HCT116 (cell line): ENCODE measurements at regions not wholly inside any gene's neighbourhood (a gene's known extent, or its start where the extent isn't known, plus 50 kb on each side); places are given as distances from the start of the nearest gene placed in this dataset.

ENCODE experiments used
- ATAC-seq: fragments of 200-7000 bp; cut with Tn5 transposase; 2 replicates; pipeline ENCODE4 v1.9.1; 2020; ENCODE audit warnings: mild to moderate bottlenecking, moderate library complexity
- BruUV-seq: library from RNA; stranded (reverse); fragments of 400-500 nt; replicated peaks from 2 replicates; lab custom pipeline; 2021; lab: Mats Ljungman, UMichigan
- CTCF ChIA-PET: fragments of 300-600 bp; sonication (Branson Sonifier 250); formaldehyde crosslinking; loops from one replicate; lab custom pipeline; 2021; ENCODE audit warnings: antibody characterized with exemption; lab: Charles Lee
- POLR2A ChIA-PET: fragments of 300-600, 350-600 bp; sonication (Branson Sonifier 250); formaldehyde crosslinking; loops from one replicate; lab custom pipeline; 2021; ENCODE audit warnings: antibody characterized with exemption; lab: Charles Lee
- RAD21 ChIA-PET, 2 experiments: fragments of 300-600 bp; sonication (Branson Sonifier 250); formaldehyde crosslinking; loops; one replicate each; lab custom pipeline; 2023; ENCODE audit warnings: low total read pairs in 2 of 2; ENCODE audit not compliant: uncharacterized antibody in 2 of 2, unreplicated experiment in 2 of 2, low non-redundant PET in 1 of 2; lab: Charles Lee
- DNase-seq: peaks from one replicate; pipeline ENCODE4 v3.0.0-alpha.2; 2010; ENCODE audit warnings: low read depth, low spot score
- H2AFZ ChIP-seq: fragments of 200-600 bp; shearing (Covaris generic), sonication (generic); 2 replicates; pipeline ENCODE4 v1.6.1; 2017; ENCODE audit warnings: low read depth, mixed run types, mixed read lengths, antibody characterized with exemption, low read length; ENCODE audit not compliant: poor library complexity, severe bottlenecking
- H3K27ac ChIP-seq: 2 replicates; pipeline ENCODE4 v1.5.1; 2012; ENCODE audit warnings: low read depth, low read length
- H3K27me3 ChIP-seq: fragments of 200-600 bp; sonication (generic); 2 replicates; pipeline ENCODE4 v1.6.1; 2016; ENCODE audit warnings: mixed run types, low read length, mixed read lengths; ENCODE audit not compliant: insufficient read depth
- H3K36me3 ChIP-seq, 2 experiments: fragments of 200-500 bp in 1 of 2; fragments of 200-600 bp in 1 of 2; sonication (Bioruptor generic) in 1 of 2; sonication (generic) in 1 of 2; 2 replicates each; pipeline versions ENCODE4 v1.5.1 to v1.6.1; 2014 to 2016; ENCODE audit warnings: low read length in 2 of 2, inconsistent platforms in 1 of 2, mixed read lengths in 1 of 2, mixed run types in 1 of 2; ENCODE audit not compliant: insufficient read depth in 2 of 2, control insufficient read depth in 1 of 2
- H3K4me1 ChIP-seq, 2 experiments: fragments of 200-600 bp in 1 of 2; sonication (generic) in 1 of 2; 2 replicates each; pipeline versions ENCODE4 v1.5.1 to v1.6.1; 2012 to 2017; ENCODE audit warnings: low read length in 2 of 2, inconsistent platforms in 1 of 2, mild to moderate bottlenecking in 1 of 2, mixed read lengths in 1 of 2, mixed run types in 1 of 2, moderate library complexity in 1 of 2; ENCODE audit not compliant: insufficient read depth in 2 of 2, control insufficient read depth in 1 of 2
- H3K4me2 ChIP-seq: fragments of 200-600 bp; sonication (generic); 2 replicates; pipeline ENCODE4 v1.6.1; 2017; ENCODE audit warnings: mixed run types, low read length, mixed read lengths
- H3K4me3 ChIP-seq, 2 experiments: fragments of 200-600 bp in 1 of 2; sonication (generic) in 1 of 2; replicated peaks in 1 of 2; 2 replicates each; pipeline ENCODE4 v1.5.1; 2011 to 2016; ENCODE audit warnings: low read length in 2 of 2, control low read depth in 1 of 2, low read depth in 1 of 2, mild to moderate bottlenecking in 1 of 2, mixed read lengths in 1 of 2, mixed run types in 1 of 2
- H3K79me2 ChIP-seq: fragments of 200-600 bp; sonication (generic); 2 replicates; pipeline ENCODE4 v1.6.1; 2017; ENCODE audit warnings: mild to moderate bottlenecking, mixed run types, low read length, moderate library complexity, mixed read lengths; ENCODE audit not compliant: insufficient read depth
- H3K9ac ChIP-seq: fragments of 200-600 bp; sonication (generic); 2 replicates; pipeline ENCODE4 v1.6.1; 2016; ENCODE audit warnings: low read length, mixed read lengths
- H3K9me2 ChIP-seq: fragments of 200-600 bp; sonication (generic), shearing (Covaris generic); 2 replicates; pipeline ENCODE4 v1.6.1; 2017; ENCODE audit warnings: mixed run types, mild to moderate bottlenecking, moderate library complexity; ENCODE audit not compliant: insufficient read depth
- H3K9me3 ChIP-seq, 2 experiments: fragments of 200-500 bp in 1 of 2; fragments of 200-600 bp in 1 of 2; sonication (Bioruptor generic) in 1 of 2; sonication (generic) in 1 of 2; 2 replicates each; pipeline ENCODE4 v1.6.1; 2014 to 2017; ENCODE audit warnings: low read length in 2 of 2, mixed read lengths in 2 of 2, inconsistent platforms in 1 of 2, low read depth in 1 of 2, mild to moderate bottlenecking in 1 of 2, mixed run types in 1 of 2, moderate library complexity in 1 of 2; ENCODE audit not compliant: control insufficient read depth in 1 of 2, insufficient read depth in 1 of 2
- H4K20me1 ChIP-seq: fragments of 200-600 bp; sonication (generic), shearing (Covaris generic); 2 replicates; pipeline ENCODE4 v1.6.1; 2017; ENCODE audit warnings: mixed run types, mild to moderate bottlenecking, moderate library complexity; ENCODE audit not compliant: insufficient read depth
- CBX3 ChIP-seq: IDR thresholded peaks from 2 replicates; pipeline ENCODE4 v1.6.1; 2012; ENCODE audit warnings: low read depth
- CEBPB ChIP-seq: IDR thresholded peaks from 2 replicates; pipeline ENCODE4 v1.6.1; 2012; ENCODE audit warnings: low read depth
- ELF1 ChIP-seq: IDR thresholded peaks from 2 replicates; pipeline ENCODE4 v1.6.1; 2012; ENCODE audit warnings: low read depth, borderline replicate concordance
- EZH2phosphoT487 ChIP-seq: fragments of 200-600 bp; IDR thresholded peaks from 2 replicates; pipeline ENCODE4 v1.6.1; 2018; ENCODE audit warnings: antibody characterized with exemption, borderline replicate concordance
- JUND ChIP-seq: IDR thresholded peaks from 2 replicates; pipeline ENCODE4 v1.6.1; 2012
- RAD21 ChIP-seq: IDR thresholded peaks from 2 replicates; pipeline ENCODE4 v1.6.1; 2012; ENCODE audit warnings: low read depth, mild to moderate bottlenecking
- REST ChIP-seq: IDR thresholded peaks from 2 replicates; pipeline ENCODE4 v1.6.1; 2012; ENCODE audit warnings: low read depth
- SIN3A ChIP-seq: IDR thresholded peaks from 2 replicates; pipeline ENCODE4 v1.6.1; 2012; ENCODE audit warnings: low read depth
- YY1 ChIP-seq: IDR thresholded peaks from 2 replicates; pipeline ENCODE4 v1.6.1; 2011; ENCODE audit warnings: low read length, low read depth, moderate library complexity, mild to moderate bottlenecking; ENCODE audit not compliant: insufficient replicate concordance; ENCODE audit errors: extremely low read depth
- ZFX ChIP-seq: fragments of 450-650 bp; IDR thresholded peaks from 2 replicates; pipeline ENCODE4 v1.6.1; 2017
- intact Hi-C: fragments of 100-400 bp; cut with micrococcal nuclease; formaldehyde crosslinking; loops from 2 replicates; pipeline ENCODE4 v1.10.0; 2022

- TF ChIP-seq REST (no peak), ELF1 (no peak), EZH2phosphoT487 (no peak), RAD21 (no peak)
These were observed 132.1 kb downstream of the DYRK2 start (continued) for GRCh38 chr12:67780580-67781084.

DNA sequence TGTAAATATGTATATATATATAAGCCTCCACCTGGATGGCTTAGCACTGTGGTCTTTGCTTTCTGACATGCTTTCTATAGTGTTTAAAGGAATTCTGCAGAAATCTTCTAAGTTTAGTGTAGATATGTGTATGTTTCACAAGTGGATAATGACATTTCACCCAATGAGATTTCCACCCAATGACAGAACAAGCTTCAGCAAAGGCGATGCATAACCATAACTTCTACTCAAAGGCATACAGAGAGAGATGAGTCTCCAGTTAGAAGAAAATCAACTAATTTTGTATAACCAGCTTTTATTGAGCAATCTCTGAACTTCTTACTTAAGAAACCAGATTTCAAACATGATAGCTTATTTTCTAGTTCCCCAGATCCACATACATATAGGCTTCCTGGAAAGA is 134.0 kb downstream of the DYRK2 start:
- no peaks in the 10 kb centered on the region for H3K9me3 ChIP-seq
- ChIA-PET RAD21 (no interaction called here), CTCF (no interaction called here), POLR2A (interaction anchor here (0.7 kb wide), 1 partner anchor 16 kb away, joined by 3 read pairs; no protein-coding TSS in a partner anchor)
- DNase-seq (no peak), ATAC-seq (no peak)
- no peak overlapping the region for H3K4me2 ChIP-seq
- no peak overlapping the region for H2AFZ ChIP-seq
- no peaks in the 10 kb centered on the region for H3K36me3 ChIP-seq
- H3K9me2 ChIP-seq: no peaks in the 10 kb centered on the region
- no peak overlapping the region for H3K27ac ChIP-seq
- H3K79me2 ChIP-seq: no peaks in the 10 kb centered on the region
- H3K27me3 ChIP-seq: no peaks in the 10 kb centered on the region
- TF ChIP-seq JUND: no peak
- no peak for TF ChIP-seq ZFX
- no peak for TF ChIP-seq EZH2phosphoT487
- TF ChIP-seq SIN3A: no peak
- no peak for TF ChIP-seq YY1
- no peak for TF ChIP-seq CBX3
- TF ChIP-seq CEBPB: no peak
- no peak overlapping the region for H3K4me3 ChIP-seq
- no peak overlapping the region for H3K9ac ChIP-seq
- H4K20me1 ChIP-seq: no peaks in the 10 kb centered on the region
- BruUV-seq: no TSS peak
- intact Hi-C loops: no loop called here
- H3K4me1 ChIP-seq: no peaks in the 10 kb centered on the region
